GM12878 (cell line): ENCODE measurements at regions not wholly inside any gene's neighbourhood (a gene's known extent, or its start where the extent isn't known, plus 50 kb on each side); places are given as distances from the start of the nearest gene placed in this dataset.
A peak's percentile ranks its signal among the peaks of the same experiment; 100 is the strongest.

Experiments used
- ATAC-seq: fragments of 200-7000 bp; cut with Tn5 transposase; 3 replicates; pipeline ENCODE4 v1.9.1; 2020; ENCODE audit warnings: mild to moderate bottlenecking, moderate library complexity
- BruUV-seq: library from RNA; stranded (reverse); fragments of 400-500 nt; replicated peaks from 2 replicates; lab custom pipeline; 2021; lab: Mats Ljungman, UMichigan
- CTCF ChIA-PET: fragments of 300-600 bp; sonication (Branson Sonifier 250); formaldehyde crosslinking; extraction: SDS; loops from one replicate; lab custom pipeline; 2021; ENCODE audit warnings: inconsistent platforms; lab: Yijun Ruan, JAX
- POLR2A ChIA-PET: fragments of 350-600 bp; formaldehyde crosslinking; extraction: SDS; loops from one replicate; lab custom pipeline; 2021; ENCODE audit warnings: inconsistent platforms; lab: Charles Lee
- RAD21 ChIA-PET: fragments of 300-600 bp; sonication (Branson Sonifier 250); formaldehyde crosslinking; loops from one replicate; lab custom pipeline; 2023; ENCODE audit warnings: antibody characterized with exemption; ENCODE audit not compliant: unreplicated experiment; lab: Charles Lee
- SMC1A ChIA-PET: fragments of 300-600 bp; sonication (Branson Sonifier 250); formaldehyde crosslinking; loops from one replicate; lab custom pipeline; 2023; ENCODE audit not compliant: unreplicated experiment, uncharacterized antibody; lab: Charles Lee
- DNase-seq: peaks from one replicate; pipeline ENCODE4 v3.0.0-alpha.2; 2011; ENCODE audit warnings: low read depth, low spot score
- FAIRE-seq: peaks from 3 replicates; lab custom pipeline; 2011; peaks lifted over from hg19 to GRCh38; lab: Jason Lieb, UNC
- H2AFZ ChIP-seq: 2 replicates; pipeline ENCODE4 v1.6.0; 2011; ENCODE audit warnings: low read depth, low read length, control low read depth; ENCODE audit not compliant: control insufficient read depth
- H3K27ac ChIP-seq: 2 replicates; pipeline ENCODE4 v1.5.1; 2011; ENCODE audit warnings: control low read depth; ENCODE audit not compliant: control insufficient read depth, insufficient read depth
- H3K27me3 ChIP-seq, 2 experiments: replicated peaks in 1 of 2; 2 replicates each; pipeline versions ENCODE4 v1.6.0 to v1.6.1; 2011; ENCODE audit warnings: low read length in 1 of 2; ENCODE audit not compliant: control insufficient read depth in 2 of 2, insufficient read depth in 2 of 2
- H3K36me3 ChIP-seq, 2 experiments: 2 replicates each; pipeline ENCODE4 v1.5.1; 2011; ENCODE audit warnings: low read length in 1 of 2; ENCODE audit not compliant: control insufficient read depth in 2 of 2, insufficient read depth in 2 of 2
- H3K4me1 ChIP-seq: 2 replicates; pipeline ENCODE4 v1.6.1; 2011; ENCODE audit warnings: mild to moderate bottlenecking, low read length, moderate library complexity, mixed read lengths; ENCODE audit not compliant: control insufficient read depth, insufficient read depth
- H3K4me2 ChIP-seq: 2 replicates; pipeline ENCODE4 v1.6.0; 2011; ENCODE audit warnings: control low read depth; ENCODE audit not compliant: control insufficient read depth, insufficient read depth
- H3K4me3 ChIP-seq: fragments of 200-600 bp; sonication (generic); 2 replicates; pipeline ENCODE4 v1.5.1; 2016
- H3K79me2 ChIP-seq: 2 replicates; pipeline ENCODE4 v1.6.0; 2011; ENCODE audit warnings: low read length; ENCODE audit not compliant: control insufficient read depth, insufficient read depth
- H3K9ac ChIP-seq: 2 replicates; pipeline ENCODE4 v1.8.0; 2011; ENCODE audit warnings: low read length, control low read depth, mixed read lengths; ENCODE audit not compliant: control insufficient read depth, insufficient read depth
- H3K9me3 ChIP-seq: replicated peaks from 3 replicates; pipeline ENCODE4 v1.5.1; 2011; ENCODE audit warnings: mild to moderate bottlenecking, low read length; ENCODE audit not compliant: control insufficient read depth, insufficient read depth
- H4K20me1 ChIP-seq: 2 replicates; pipeline ENCODE4 v1.6.0; 2011; ENCODE audit not compliant: control insufficient read depth, insufficient read depth
- EED ChIP-seq: sonication (generic); IDR thresholded peaks from 2 replicates; pipeline ENCODE4 v1.6.1; 2016; ENCODE audit warnings: antibody characterized with exemption, low read depth
- NR2F1 ChIP-seq: fragments of 450-650 bp; conservative IDR thresholded peaks from 2 replicates; pipeline ENCODE4 v1.6.1; 2017; ENCODE audit warnings: mild to moderate bottlenecking
- PML ChIP-seq: IDR thresholded peaks from 2 replicates; pipeline ENCODE4 v1.6.1; 2012; ENCODE audit warnings: low read length, inconsistent platforms
- RAD21 ChIP-seq: IDR thresholded peaks from 2 replicates; pipeline ENCODE4 v1.6.1; 2011; ENCODE audit warnings: mild to moderate bottlenecking, low read depth, low read length, moderate library complexity; ENCODE audit not compliant: insufficient read depth
- STAT1 ChIP-seq: fragments of 450-650 bp; conservative IDR thresholded peaks from 2 replicates; pipeline ENCODE4 v1.6.1; 2014; ENCODE audit warnings: antibody characterized with exemption, mild to moderate bottlenecking
- ZNF24 ChIP-seq: fragments of 450-650 bp; IDR thresholded peaks from 2 replicates; pipeline ENCODE4 v1.6.1; 2017; ENCODE audit warnings: antibody characterized with exemption, mild to moderate bottlenecking
- WGBS: methylation state at CpG from one replicate; pipeline ENCODE4 v1.1.6; 2016; ENCODE audit warnings: low lambda C conversion rate; ENCODE audit not compliant: insufficient replicate concordance, insufficient coverage; ENCODE audit errors: missing lambda C conversion rate; 5-methylcytosine and 5-hydroxymethylcytosine counted together
- in situ Hi-C: fragments of 300-500 bp; cut with MboI; formaldehyde crosslinking; loops from 9 replicates; pipeline ENCODE4 v1.14.3; 2018; ENCODE audit warnings: mixed read lengths
- intact Hi-C: fragments of 100-400 bp; cut with micrococcal nuclease; formaldehyde crosslinking; loops from one replicate; pipeline ENCODE4 v1.14.2; 2022; ENCODE audit not compliant: unreplicated experiment
- TF ChIP-seq, protein P1 (sequence below): fragments of 450-650 bp; IDR thresholded peaks from 2 replicates; pipeline ENCODE4 v1.6.1; 2017; ENCODE audit warnings: borderline replicate concordance

DNA sequence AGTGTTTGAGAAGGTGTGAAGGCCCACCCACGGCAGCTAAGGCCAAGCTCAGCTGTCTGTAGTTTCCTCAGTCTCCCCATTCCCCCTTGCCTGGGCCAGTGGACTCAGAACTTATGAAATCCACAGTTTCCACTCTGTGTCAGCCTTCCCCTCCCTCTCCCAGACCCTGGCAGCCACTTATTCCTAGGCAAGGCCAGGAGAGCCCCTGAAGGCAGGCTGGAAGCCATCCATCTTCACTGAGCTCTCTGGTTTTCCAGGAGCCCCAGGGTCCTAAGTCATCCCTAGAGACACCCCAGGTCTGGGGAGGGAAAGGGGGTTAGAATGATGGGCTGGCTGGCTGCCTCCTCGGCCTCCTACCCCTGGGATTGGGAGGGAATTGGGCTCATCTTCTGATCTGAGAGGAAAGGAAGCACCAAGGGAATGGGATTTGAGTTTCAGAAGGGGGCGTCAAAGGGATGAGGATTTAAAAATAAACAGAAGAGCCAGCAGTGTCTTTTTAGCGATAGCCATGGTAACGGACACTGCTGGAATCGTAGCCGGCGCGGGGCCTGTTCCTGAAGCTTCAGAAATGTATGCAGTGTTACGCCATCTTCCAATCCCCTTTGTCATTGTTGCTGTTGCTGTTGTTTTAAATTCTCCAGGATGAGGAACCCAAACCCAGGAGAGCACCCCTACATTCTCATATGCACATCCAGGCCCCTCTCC is 561.1 kb upstream of the CADM1 start:
- FAIRE-seq = no peak
- no TSS peak for BruUV-seq
- in situ Hi-C loops = no loop called here
- Histone ChIP-seq H3K4me2 (no peak overlapping the region), H3K27me3 (no peaks in the 10 kb centered on the region), H3K36me3 (no peaks in the 10 kb centered on the region), H3K9me3 (no peaks in the 10 kb centered on the region; the same call in 2 of the 3 replicates), H3K79me2 (no peaks in the 10 kb centered on the region), H2AFZ (no peak overlapping the region), H3K4me1 (peaks cover 29% of the 10 kb centered on the region), H3K9ac (no peak overlapping the region), H3K4me3 (no peak overlapping the region), H3K27ac (no peak overlapping the region), H4K20me1 (no peaks in the 10 kb centered on the region)
- no peak for ATAC-seq
- TF ChIP-seq STAT1 (no peak), ZNF24 (no peak), NR2F1 (no peak), RAD21 (no peak), EED (0 out of 2 replicates have a peak, but pooled peaks have one; percentile 8), PML (no peak)
- TF ChIP-seq, protein P1, sequence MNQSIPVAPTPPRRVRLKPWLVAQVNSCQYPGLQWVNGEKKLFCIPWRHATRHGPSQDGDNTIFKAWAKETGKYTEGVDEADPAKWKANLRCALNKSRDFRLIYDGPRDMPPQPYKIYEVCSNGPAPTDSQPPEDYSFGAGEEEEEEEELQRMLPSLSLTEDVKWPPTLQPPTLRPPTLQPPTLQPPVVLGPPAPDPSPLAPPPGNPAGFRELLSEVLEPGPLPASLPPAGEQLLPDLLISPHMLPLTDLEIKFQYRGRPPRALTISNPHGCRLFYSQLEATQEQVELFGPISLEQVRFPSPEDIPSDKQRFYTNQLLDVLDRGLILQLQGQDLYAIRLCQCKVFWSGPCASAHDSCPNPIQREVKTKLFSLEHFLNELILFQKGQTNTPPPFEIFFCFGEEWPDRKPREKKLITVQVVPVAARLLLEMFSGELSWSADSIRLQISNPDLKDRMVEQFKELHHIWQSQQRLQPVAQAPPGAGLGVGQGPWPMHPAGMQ = no peak
- ChIA-PET RAD21 (interaction anchor here (0.7 to 2.3 kb wide), 5 partner anchors 9 to 146 kb away, joined by 3 to 11 read pairs (median 5); no protein-coding TSS in a partner anchor), POLR2A (interaction anchor here (1.9 kb wide), 1 partner anchor 9 kb away, joined by 7 read pairs; no protein-coding TSS in a partner anchor), CTCF (interaction anchor here (0.8 to 1.6 kb wide), 4 partner anchors 9 to 75 kb away, joined by 3 to 4 read pairs (median 3); no protein-coding TSS in a partner anchor), SMC1A (interaction anchor here (1.1 to 2.4 kb wide), 3 partner anchors 8 to 75 kb away, joined by 4 to 17 read pairs (median 5); no protein-coding TSS in a partner anchor)
- intact Hi-C loops = no loop called here
- no peak for DNase-seq
- WGBS = 83% methylated on average over 10 of the region's 10 CpGs
